ENCODE measurements at regions not wholly inside any gene's neighbourhood (a gene's known extent, or its start where the extent isn't known, plus 50 kb on each side); places are given as distances from the start of the nearest gene placed in this dataset.

GRCh38 chr5:35302544-35302943 is 72.3 kb upstream of the PRLR start:
- no peak for TF ChIP-seq CTCF (IDR thresholded peaks at IDR 0.05)
- Histone ChIP-seq H3K27me3 (ENCODE audit: insufficient read depth in 3 of 3, low read length in 2 of 3) (peaks cover 0 to 3% (median 0%) of the 10 kb centered on the region in 3 donors), H3K4me3 (no peak overlapping the region), H3K9me3 (no peaks in the 10 kb centered on the region), H3K36me3 (ENCODE audit: insufficient read depth in 1 of 2, low read depth in 1 of 2) (no peaks in the 10 kb centered on the region), H3K27ac (no peak overlapping the region), H3K4me1 (no peaks in the 10 kb centered on the region)
- intact Hi-C loops (cut with DNase I): no loop called here
- DNase-seq (no peak), ATAC-seq (no peak)

DNA sequence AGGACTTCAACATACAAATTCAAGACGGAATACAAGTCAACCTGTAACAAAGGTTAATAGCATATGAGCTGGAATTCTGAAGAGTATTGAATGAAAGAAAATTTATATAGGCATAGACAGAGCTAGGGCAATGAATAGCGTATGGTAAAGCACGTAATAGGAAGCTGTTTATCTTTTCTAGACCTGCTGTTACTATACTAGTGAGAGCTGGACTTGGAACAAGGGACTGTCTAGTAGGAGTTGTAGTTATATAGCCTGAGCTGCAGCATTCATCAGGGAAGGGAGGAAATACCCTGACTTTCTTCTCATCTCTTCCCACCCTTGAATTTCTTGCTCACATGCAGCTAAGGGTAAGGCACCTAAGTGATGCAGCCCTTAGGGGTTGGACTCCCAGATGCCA is 67.5 kb upstream of the PRLR start:
- no peak overlapping the region for H3K27ac ChIP-seq
- H3K4me1 ChIP-seq: no peaks in the 10 kb centered on the region
- 80 to 83% (median 83%) methylated on average over 3 of the region's 3 CpGs for WGBS, 3 donors
- H3K9me3 ChIP-seq: peaks cover 3% of the 10 kb centered on the region
- intact Hi-C loops (cut with DNase I): no loop called here
- no peaks in the 10 kb centered on the region for H3K36me3 ChIP-seq (ENCODE audit: insufficient read depth in 1 of 2, low read depth in 1 of 2)
- DNase-seq: no peak
- H3K4me3 ChIP-seq: no peak overlapping the region
- no peaks in the 10 kb centered on the region for H3K27me3 ChIP-seq (ENCODE audit: insufficient read depth in 3 of 3, low read length in 2 of 3)
- no peak for TF ChIP-seq CTCF (IDR thresholded peaks at IDR 0.05)
- no peak for ATAC-seq

DNA sequence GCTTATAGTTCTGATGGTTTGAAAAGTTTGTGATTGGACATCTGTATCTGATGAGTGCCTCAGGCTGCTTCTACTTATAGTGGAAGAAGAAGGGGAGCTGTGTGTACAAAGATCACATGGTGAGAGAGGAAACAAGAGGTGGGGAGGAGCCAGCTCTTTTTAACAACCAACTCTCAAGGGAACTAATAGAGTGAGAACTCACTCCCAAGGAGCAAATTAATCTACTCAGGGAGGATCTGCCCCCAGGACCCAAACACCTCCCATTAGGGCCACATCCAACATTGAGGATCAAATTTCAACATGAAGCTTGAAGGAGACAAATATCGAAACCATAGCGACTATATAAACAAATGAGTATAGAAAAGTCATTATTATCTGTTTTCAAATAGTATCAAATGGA is 64.7 kb upstream of the PRLR start:
- intact Hi-C loops (cut with DNase I): no loop called here
- no peak for TF ChIP-seq CTCF (IDR thresholded peaks at IDR 0.05)
- Histone ChIP-seq H3K9me3 (peaks cover 6% of the 10 kb centered on the region), H3K27ac (no peak overlapping the region), H3K36me3 (ENCODE audit: insufficient read depth in 1 of 2, low read depth in 1 of 2) (no peaks in the 10 kb centered on the region), H3K4me1 (no peaks in the 10 kb centered on the region), H3K4me3 (no peak overlapping the region), H3K27me3 (ENCODE audit: insufficient read depth in 3 of 3, low read length in 2 of 3) (no peaks in the 10 kb centered on the region)
- 78 to 85% (median 81%) methylated on average over 2 of the region's 2 CpGs for WGBS, 3 donors
- no peak for ATAC-seq
- no peak for DNase-seq

DNA sequence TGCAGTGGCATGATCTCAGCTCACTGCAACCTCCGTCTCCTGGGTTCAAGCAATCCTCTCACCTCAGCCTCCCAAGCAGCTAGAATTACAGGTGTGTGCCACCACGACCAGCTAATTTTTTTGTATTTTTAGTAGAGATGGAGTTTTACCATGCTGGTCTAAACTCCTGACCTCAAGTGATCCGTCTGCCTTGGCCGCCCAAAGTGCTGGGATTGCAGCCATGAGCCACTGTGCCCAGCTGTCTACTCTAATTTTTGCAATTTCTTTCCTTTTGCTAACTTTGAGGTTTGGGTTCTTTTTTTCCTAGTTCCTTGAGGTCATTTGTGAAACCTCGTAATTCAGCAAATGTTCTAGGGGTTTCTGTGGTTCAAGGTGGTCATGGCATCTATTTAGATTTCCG is 63.7 kb upstream of the PRLR start:
- WGBS, 3 donors: 66 to 68% (median 67%) methylated on average over 6 of the region's 6 CpGs
- intact Hi-C loops (cut with DNase I): no loop called here
- TF ChIP-seq CTCF (IDR thresholded peaks at IDR 0.05): no peak

DNA sequence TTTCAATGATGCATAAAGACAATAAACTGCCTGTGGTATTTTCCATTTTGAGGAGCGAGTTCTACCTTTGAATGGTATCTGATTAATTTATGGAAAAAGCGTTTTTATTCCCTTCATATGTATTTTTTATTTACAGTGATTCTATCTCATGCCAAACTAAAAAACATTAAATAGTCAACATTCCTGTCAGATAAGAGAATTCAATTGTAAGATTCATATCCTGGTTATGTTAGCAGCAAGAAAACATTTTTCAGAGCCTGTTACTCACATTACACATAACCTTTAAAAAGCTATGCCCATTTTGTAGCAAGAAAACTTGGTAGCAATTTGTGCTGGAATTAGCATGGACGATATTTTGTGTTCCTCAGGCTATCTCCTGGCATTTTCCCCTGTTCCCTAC is 55.1 kb upstream of the PRLR start:
- no peak for TF ChIP-seq CTCF (IDR thresholded peaks at IDR 0.05)
- 68 to 70% (median 69%) methylated on average over 3 of the region's 3 CpGs for WGBS, 3 donors
- no peak for ATAC-seq
- intact Hi-C loops (cut with DNase I): no loop called here
- no peak for DNase-seq
- Histone ChIP-seq H3K4me3 (no peak overlapping the region), H3K27me3 (ENCODE audit: insufficient read depth in 3 of 3, low read length in 2 of 3) (no peaks in the 10 kb centered on the region), H3K9me3 (no peaks in the 10 kb centered on the region), H3K4me1 (no peaks in the 10 kb centered on the region), H3K36me3 (ENCODE audit: insufficient read depth in 1 of 2, low read depth in 1 of 2) (no peaks in the 10 kb centered on the region), H3K27ac (no peak overlapping the region)

More for the DNA sequence above, 63.7 kb upstream of the PRLR start:
- Histone ChIP-seq H3K4me1 (no peaks in the 10 kb centered on the region), H3K27me3 (ENCODE audit: insufficient read depth in 3 of 3, low read length in 2 of 3) (no peaks in the 10 kb centered on the region), H3K27ac (no peak overlapping the region), H3K4me3 (no peak overlapping the region), H3K36me3 (ENCODE audit: insufficient read depth in 1 of 2, low read depth in 1 of 2) (no peaks in the 10 kb centered on the region), H3K9me3 (peaks cover 6% of the 10 kb centered on the region)
- no peak for ATAC-seq
- DNase-seq: no peak

All from psoas muscle (tissue), 7 donors.